OCI-LY1 (cell line): ENCODE measurements at regions not wholly inside any gene's neighbourhood (a gene's known extent, or its start where the extent isn't known, plus 50 kb on each side); places are given as distances from the start of the nearest gene placed in this dataset.
A peak's percentile ranks its signal among the peaks of the same experiment; 100 is the strongest.
"Not testable (repeated sequence)": the region's sequence is repeated elsewhere in the genome, so short reads cannot be mapped to it uniquely, and the experiment has no call there.

Experiments used
- EZH2 ChIP-seq: fragments of 200-600 bp; sonication (generic), shearing (Covaris generic); IDR thresholded peaks from 2 replicates; pipeline ENCODE4 v1.8.0; 2017; ENCODE audit warnings: borderline replicate concordance, mixed run types, mild to moderate bottlenecking, antibody characterized with exemption, low read length, moderate library complexity, mixed read lengths
- TF ChIP-seq, protein P1 (sequence below): fragments of 200-600 bp; sonication (generic), shearing (Covaris generic); IDR thresholded peaks from 2 replicates; pipeline ENCODE4 v1.5.1; 2017; ENCODE audit warnings: mild to moderate bottlenecking, antibody characterized with exemption, low read length, moderate library complexity, mixed read lengths

DNA sequence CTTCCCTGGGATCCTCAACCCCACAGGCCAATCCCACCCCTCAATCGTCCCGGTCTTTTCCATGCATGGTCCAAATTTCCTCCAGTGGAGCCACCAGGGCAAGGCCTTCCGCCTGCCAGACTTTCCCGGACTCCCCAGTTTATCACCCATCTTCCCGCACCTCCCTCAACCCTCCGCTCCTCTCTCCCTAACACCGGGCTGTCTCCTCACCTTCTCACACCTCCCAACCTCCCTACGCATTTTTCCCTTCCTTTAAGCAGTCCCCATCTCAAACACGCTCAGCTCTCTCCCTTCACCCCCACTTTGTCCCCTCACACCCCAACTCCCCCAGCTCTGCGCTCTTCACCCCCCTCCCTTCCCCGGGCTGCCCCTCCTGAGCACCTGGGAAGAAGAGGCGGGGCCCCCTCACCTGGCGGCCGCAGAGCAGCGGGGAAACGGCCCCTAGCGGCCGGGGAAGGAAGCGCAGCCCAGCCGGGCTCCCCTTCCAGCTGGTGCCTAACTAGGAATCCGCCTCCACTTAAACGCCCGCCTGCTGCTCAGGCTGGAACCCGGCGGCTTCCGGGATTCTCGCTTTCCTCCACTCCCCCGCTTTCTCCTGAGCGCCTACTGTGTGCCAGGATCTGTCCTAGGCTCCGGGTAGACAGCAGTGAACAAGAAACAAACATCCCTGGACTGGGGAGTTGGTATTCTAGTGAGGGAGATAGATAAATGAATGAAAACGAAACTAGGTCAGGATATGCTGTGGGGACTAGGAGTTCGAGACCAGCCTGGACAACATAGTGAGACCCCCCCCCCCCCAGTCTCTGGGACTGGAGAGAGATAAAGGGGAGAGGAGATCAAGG, 126.7 kb downstream of the CRLF3 start:
- TF ChIP-seq, protein P1, sequence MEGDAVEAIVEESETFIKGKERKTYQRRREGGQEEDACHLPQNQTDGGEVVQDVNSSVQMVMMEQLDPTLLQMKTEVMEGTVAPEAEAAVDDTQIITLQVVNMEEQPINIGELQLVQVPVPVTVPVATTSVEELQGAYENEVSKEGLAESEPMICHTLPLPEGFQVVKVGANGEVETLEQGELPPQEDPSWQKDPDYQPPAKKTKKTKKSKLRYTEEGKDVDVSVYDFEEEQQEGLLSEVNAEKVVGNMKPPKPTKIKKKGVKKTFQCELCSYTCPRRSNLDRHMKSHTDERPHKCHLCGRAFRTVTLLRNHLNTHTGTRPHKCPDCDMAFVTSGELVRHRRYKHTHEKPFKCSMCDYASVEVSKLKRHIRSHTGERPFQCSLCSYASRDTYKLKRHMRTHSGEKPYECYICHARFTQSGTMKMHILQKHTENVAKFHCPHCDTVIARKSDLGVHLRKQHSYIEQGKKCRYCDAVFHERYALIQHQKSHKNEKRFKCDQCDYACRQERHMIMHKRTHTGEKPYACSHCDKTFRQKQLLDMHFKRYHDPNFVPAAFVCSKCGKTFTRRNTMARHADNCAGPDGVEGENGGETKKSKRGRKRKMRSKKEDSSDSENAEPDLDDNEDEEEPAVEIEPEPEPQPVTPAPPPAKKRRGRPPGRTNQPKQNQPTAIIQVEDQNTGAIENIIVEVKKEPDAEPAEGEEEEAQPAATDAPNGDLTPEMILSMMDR, result peak; percentile 73
- not testable (repeated sequence) for TF ChIP-seq EZH2
